ENCODE measurements at regions not wholly inside any gene's neighbourhood (a gene's known extent, or its start where the extent isn't known, plus 50 kb on each side); places are given as distances from the start of the nearest gene placed in this dataset.

DNA sequence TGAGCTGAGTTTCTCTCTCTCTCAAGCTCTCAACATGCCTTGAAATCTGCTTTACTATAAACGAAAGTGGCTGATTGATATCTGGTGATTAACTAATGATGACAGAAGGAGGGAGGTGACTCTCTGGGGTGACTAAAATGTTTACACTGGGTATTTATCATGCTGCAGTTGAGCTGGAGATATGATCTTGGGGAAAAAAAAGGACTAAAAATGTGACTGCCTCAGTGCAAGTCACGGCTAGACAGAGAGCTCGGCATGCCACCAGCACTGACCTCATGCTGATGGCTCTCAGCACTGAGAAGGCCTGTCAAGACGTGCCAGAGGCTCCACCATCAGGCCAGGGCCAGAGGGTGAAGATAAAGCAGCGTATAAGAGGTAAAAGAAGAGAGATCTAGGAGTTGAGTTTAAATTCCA is 103.1 kb upstream of the SPACA1 start:
- no peak for TF ChIP-seq EZH2phosphoT487 (IDR thresholded peaks at IDR 0.05; ENCODE audit: insufficient read depth, low read depth)
- TF ChIP-seq EZH2 (IDR thresholded peaks at IDR 0.05; ENCODE audit: insufficient read depth, poor library complexity, severe bottlenecking) = no peak

Measured in GM23248 (cell line).